Stimulated activated CD8-positive, alpha-beta memory T cell treated with anti-CD3 and anti-CD28 coated beads, Interleukin-12 subunit alpha, Interleukin-12 subunit beta, amount 100 ng/mL, for 24 hours (primary cell): ENCODE measurements at regions not wholly inside any gene's neighbourhood (a gene's known extent, or its start where the extent isn't known, plus 50 kb on each side); places are given as distances from the start of the nearest gene placed in this dataset.

Experiments used
- DNase-seq: peaks from one replicate; pipeline ENCODE4 v3.0.0-alpha.2; 2020; ENCODE audit errors: extremely low read depth

GRCh38 chr18:10312326-10313015 lies 142.0 kb upstream of the APCDD1 start:
- no peak for DNase-seq

- no peak for DNase-seq
These were observed 141.5 kb upstream of the APCDD1 start for GRCh38 chr18:10313016-10313342.

GRCh38 chr18:10314066-10314465 lies 140.4 kb upstream of the APCDD1 start:
- no peak for DNase-seq

- DNase-seq, result no peak
These were observed 138.9 kb upstream of the APCDD1 start for GRCh38 chr18:10315522-10315921.

GRCh38 chr18:10316778-10317177 lies 137.7 kb upstream of the APCDD1 start:
- no peak for DNase-seq

GRCh38 chr18:10317864-10318690 lies 136.4 kb upstream of the APCDD1 start:
- no peak for DNase-seq

GRCh38 chr18:10318691-10318970 lies 135.8 kb upstream of the APCDD1 start:
- DNase-seq, result no peak

GRCh38 chr18:10319026-10319425 lies 135.4 kb upstream of the APCDD1 start:
- DNase-seq, result no peak

- no peak for DNase-seq
These were observed 134.4 kb upstream of the APCDD1 start for GRCh38 chr18:10319914-10320600.

GRCh38 chr18:10320791-10321190 lies 133.6 kb upstream of the APCDD1 start:
- no peak for DNase-seq

- no peak for DNase-seq
These were observed 132.9 kb upstream of the APCDD1 start for GRCh38 chr18:10321576-10321975.

- no peak for DNase-seq
These were observed 132.4 kb upstream of the APCDD1 start for GRCh38 chr18:10322004-10322403.

- DNase-seq, result no peak
These were observed 132.0 kb upstream of the APCDD1 start for GRCh38 chr18:10322435-10322834.

- no peak for DNase-seq
These were observed 125.3 kb upstream of the APCDD1 start for GRCh38 chr18:10329101-10329500.

- no peak for DNase-seq
These were observed 124.0 kb upstream of the APCDD1 start for GRCh38 chr18:10330428-10330827.

- no peak for DNase-seq
These were observed 122.0 kb upstream of the APCDD1 start for GRCh38 chr18:10332452-10332851.

GRCh38 chr18:10336749-10337350 lies 117.6 kb upstream of the APCDD1 start:
- DNase-seq, result no peak

GRCh38 chr18:10340821-10341220 lies 113.6 kb upstream of the APCDD1 start:
- no peak for DNase-seq

GRCh38 chr18:10343778-10344177 lies 110.7 kb upstream of the APCDD1 start:
- no peak for DNase-seq

- DNase-seq, result no peak
These were observed 107.6 kb upstream of the APCDD1 start for GRCh38 chr18:10346749-10347415.

- DNase-seq, result no peak
These were observed 104.9 kb upstream of the APCDD1 start for GRCh38 chr18:10349561-10349960.

- DNase-seq, result no peak
These were observed 103.8 kb upstream of the APCDD1 start for GRCh38 chr18:10350661-10351060.
